GM18868 (cell line): ENCODE measurements at regions not wholly inside any gene's neighbourhood (a gene's known extent, or its start where the extent isn't known, plus 50 kb on each side); places are given as distances from the start of the nearest gene placed in this dataset.
A peak's percentile ranks its signal among the peaks of the same experiment; 100 is the strongest.

Experiments used
- ATAC-seq: cut with Tn5 transposase; IDR thresholded peaks from one replicate; pipeline ENCODE4 v1.9.1; 2021; ENCODE audit warnings: mild to moderate bottlenecking, moderate library complexity; ENCODE audit not compliant: unreplicated experiment

GRCh38 chr7:21198921-21199320 is 229.0 kb upstream of the SP4 start:
- ATAC-seq: no peak

- ATAC-seq: no peak
Observed at GRCh38 chr7:21200503-21200902, 227.4 kb upstream of the SP4 start.

DNA sequence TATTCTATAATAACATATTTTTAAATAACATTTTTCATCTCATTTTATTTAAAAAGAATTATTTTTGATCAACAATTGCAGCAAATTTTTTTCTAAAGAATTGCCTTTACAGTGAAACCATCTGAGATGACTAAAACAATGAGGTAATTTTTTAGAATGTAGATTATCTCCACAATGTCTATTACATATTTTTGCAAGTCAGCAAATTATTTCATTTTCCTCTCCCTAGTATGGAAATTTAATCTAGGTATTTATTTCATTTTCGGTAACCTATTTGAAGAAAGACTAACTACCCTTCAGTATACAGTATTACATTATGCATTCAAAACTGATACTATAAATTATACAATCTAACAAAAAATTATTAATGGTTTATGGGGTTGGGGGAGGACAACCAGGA is 213.2 kb upstream of the SP4 start:
- ATAC-seq: no peak

DNA sequence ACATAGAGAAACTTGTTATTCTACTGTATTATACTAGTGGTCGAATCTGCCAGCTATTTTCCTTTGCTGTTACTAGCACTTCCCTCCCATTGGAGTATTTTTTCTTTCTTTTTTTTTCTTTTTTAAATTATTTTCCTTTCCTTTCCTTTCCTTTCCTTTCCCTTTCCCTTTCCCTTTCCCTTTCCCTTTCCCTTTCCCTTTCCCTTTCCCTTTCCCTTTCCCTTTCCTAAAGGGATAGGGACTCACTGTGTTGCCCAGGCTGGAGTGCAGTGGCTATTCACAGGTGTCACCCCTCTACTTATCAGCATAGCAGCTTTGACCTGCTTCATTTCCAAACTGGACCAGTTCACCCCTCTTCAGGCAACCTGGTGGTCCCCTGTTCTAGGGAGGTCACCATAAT is 212.6 kb upstream of the SP4 start:
- ATAC-seq: no peak

DNA sequence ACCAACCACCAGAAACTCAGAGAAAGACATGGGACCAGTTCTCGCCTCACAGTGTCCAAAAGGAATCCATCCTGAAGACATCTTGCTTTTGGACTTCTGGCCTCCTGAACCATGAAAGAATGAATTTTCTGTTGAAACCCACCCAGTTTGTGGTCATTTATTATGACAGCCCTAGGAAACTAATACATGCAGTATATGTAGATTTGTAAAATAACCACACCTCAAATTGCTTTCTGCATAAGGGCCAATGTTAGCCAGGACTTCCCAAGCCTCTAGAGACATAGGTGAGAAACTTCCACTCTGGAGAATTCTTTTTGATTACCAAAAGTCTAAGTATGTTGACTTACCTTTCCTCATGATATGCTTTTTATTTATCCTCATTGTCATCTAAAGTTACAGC is 210.5 kb upstream of the SP4 start:
- ATAC-seq: no peak

- ATAC-seq: no peak
Observed at GRCh38 chr7:21218155-21218554, 209.7 kb upstream of the SP4 start.

DNA sequence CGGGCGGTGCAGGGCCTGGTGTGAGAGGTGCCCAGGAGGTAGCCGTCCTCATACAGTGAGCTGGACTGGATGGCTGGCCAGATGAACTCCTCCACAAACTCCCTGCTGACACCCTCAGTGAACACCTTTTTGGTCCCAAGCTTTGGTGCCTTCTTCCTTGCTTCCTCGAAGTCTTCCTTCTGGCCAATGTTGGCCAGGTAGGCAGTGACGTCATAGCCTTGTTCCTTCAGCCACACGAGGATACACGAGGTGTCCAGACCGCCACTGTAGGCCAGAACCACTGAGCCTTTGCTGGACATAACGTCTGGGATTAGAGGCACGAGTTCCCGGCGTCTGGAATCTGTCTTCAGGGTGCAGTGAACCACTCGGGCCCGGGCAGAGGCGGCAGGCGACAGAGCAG is 206.8 kb upstream of the SP4 start:
- no peak for ATAC-seq

GRCh38 chr7:21238400-21239116 is 189.3 kb upstream of the SP4 start:
- ATAC-seq: no peak

GRCh38 chr7:21243265-21243664 is 184.6 kb upstream of the SP4 start:
- no peak for ATAC-seq

- no peak for ATAC-seq
Observed at GRCh38 chr7:21251151-21251800, 176.6 kb upstream of the SP4 start.

- peak; percentile 57 for ATAC-seq
Observed at GRCh38 chr7:21253740-21254687, 173.9 kb upstream of the SP4 start.

DNA sequence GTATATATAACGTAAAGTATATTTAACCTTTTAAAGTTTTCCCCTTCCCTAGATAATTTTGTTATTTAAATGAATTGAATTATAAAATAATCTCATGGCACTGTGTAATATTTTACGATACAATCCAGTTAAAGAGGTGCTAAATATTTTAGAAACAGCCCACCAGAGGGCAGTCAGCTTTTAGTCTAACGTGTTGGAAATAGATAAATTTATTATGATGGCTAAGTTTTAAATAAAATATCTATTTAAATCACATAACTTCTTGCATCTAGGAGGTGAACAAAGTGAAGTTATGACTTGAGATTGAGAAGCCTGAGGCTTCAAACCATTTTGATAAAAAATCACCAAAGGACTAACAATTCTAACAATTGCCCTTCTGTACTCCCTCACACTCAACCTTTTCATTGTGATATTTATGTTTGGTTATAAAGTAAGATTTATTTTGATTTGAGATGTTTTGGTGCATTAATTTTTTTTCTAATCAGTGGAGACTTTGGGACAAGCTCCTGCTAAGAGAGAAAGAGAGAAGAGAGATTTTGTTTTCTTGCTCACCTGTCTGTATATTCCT is 171.5 kb upstream of the SP4 start:
- ATAC-seq: no peak

DNA sequence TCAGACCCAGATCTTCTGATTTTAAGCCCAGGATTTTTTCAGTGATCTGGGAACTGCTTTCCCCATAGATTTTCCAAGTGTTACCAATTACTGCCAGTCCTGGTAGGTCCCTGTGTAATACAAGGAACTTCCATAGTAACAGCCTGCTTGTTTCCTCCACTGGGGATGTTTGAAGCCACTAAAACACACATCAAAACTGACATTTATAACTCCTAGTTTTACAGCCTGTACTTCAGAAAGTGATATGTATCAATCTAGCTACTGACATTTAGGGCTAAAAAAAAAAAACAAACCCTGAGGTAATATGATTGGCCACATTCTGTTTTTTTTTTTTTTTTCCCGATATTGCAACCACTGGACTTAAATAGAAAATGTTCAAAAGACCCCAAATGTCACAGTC is 166.9 kb upstream of the SP4 start:
- no peak for ATAC-seq

GRCh38 chr7:21261627-21262594 is 166.0 kb upstream of the SP4 start:
- peak; percentile 93 for ATAC-seq

GRCh38 chr7:21269021-21269420 is 158.9 kb upstream of the SP4 start:
- ATAC-seq: no peak

DNA sequence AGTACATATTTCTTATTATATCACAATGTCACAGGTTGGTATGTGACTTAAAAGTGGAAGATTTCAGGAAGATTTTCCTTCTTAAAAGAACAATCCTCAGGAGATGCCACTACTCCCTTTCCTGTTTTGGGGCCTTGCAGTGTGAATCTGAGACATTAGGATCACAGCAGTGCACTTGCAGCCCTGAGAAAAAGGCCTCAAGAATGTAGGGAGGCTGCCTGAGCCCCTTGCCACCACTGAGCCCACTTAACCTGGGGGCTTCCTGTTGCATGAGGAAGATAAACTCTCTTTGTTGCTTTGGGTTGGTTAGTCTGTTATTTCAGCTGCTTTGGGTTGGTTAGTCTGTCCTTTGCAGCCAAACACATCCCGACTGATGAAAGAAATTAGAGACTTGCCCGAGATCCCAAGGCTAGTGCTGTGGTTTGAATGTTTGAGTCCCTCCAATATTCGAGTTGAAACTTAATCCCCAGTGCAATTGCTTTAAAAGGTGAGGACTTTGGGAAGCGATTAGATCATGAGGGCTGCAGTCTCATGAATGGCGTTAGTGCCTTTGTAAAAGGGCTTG is 151.3 kb upstream of the SP4 start:
- ATAC-seq: no peak

DNA sequence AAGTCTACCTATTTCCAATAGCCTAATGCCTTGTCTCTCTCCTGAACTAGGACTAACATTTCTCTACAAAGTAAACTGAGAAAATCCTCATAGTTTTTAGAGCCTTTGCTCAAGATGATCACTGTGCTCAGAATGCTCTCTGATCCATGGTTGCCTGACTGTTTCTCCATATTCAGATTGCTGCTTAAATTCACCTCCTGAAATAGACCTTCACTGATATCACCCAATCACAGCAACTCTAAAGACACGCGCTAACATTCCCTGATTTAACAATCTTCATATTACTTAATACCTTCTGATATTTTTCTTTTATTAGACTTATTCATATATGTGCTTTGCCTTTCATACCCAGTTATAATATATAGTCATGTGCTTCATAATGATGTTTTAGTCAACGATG is 148.9 kb upstream of the SP4 start:
- no peak for ATAC-seq

GRCh38 chr7:21281193-21281592 is 146.7 kb upstream of the SP4 start:
- no peak for ATAC-seq

GRCh38 chr7:21293771-21294170 is 134.1 kb upstream of the SP4 start:
- ATAC-seq: no peak

- no peak for ATAC-seq
Observed at GRCh38 chr7:21299766-21300165, 128.1 kb upstream of the SP4 start.
